Mucosa of descending colon (tissue), 3 donors: ENCODE measurements at regions not wholly inside any gene's neighbourhood (a gene's known extent, or its start where the extent isn't known, plus 50 kb on each side); places are given as distances from the start of the nearest gene placed in this dataset.

Experiments used
- ATAC-seq: fragments of 200-7000 bp; cut with Tn5 transposase; one replicate; pipeline ENCODE4 v1.9.1; 2020; ENCODE audit warnings: mild to moderate bottlenecking, moderate library complexity
- DNase-seq, 3 donors: peaks; one replicate each; pipeline ENCODE4 v3.0.0-alpha.2; 2020
- H3K36me3 ChIP-seq: fragments of 200-600 bp; one replicate; pipeline ENCODE4 v1.8.0; 2021; ENCODE audit warnings: low read depth, mild to moderate bottlenecking
- H3K4me1 ChIP-seq: fragments of 200-600 bp; one replicate; pipeline ENCODE4 v1.8.0; 2021; ENCODE audit warnings: low read depth, mild to moderate bottlenecking
- H3K4me3 ChIP-seq: fragments of 200-600 bp; one replicate; pipeline ENCODE4 v1.8.0; 2021; ENCODE audit warnings: mild to moderate bottlenecking
- H3K9me3 ChIP-seq: fragments of 200-600 bp; one replicate; pipeline ENCODE4 v1.8.0; 2021; ENCODE audit warnings: mild to moderate bottlenecking
- CTCF ChIP-seq: fragments of 200-600 bp; IDR thresholded peaks from one replicate; pipeline ENCODE4 v1.8.0; 2022; ENCODE audit warnings: antibody characterized with exemption, mild to moderate bottlenecking
- intact Hi-C, 2 donors: fragments of 100-400 bp; cut with DNase I in 1 of 2; cut with micrococcal nuclease in 1 of 2; formaldehyde crosslinking; loops; one replicate each; pipeline versions ENCODE4 v1.11.0 to v1.11.1; 2022; cut with DNase I, micrococcal nuclease
- donor health status: DM: no; HTN: no; CAD: no; lungs with moderate emphysema.
- donor health status: DM: no; HTN: no; CAD: no.
- donor health status: DM: no; HTN: yes; CAD: no.

- no peak for ATAC-seq
- no peak overlapping the region for H3K4me3 ChIP-seq
- peaks cover 32% of the 10 kb centered on the region for H3K9me3 ChIP-seq
- H3K36me3 ChIP-seq: no peaks in the 10 kb centered on the region
- intact Hi-C loops: no loop called here
- no peak for DNase-seq
- H3K4me1 ChIP-seq: no peaks in the 10 kb centered on the region
- TF ChIP-seq CTCF: no peak
These were observed 147.8 kb upstream of the AUTS2 start for GRCh38 chr7:69450456-69450855.

GRCh38 chr7:69451715-69452114 is 146.6 kb upstream of the AUTS2 start:
- no peaks in the 10 kb centered on the region for H3K4me1 ChIP-seq
- intact Hi-C loops: no loop called here
- no peak for TF ChIP-seq CTCF
- H3K36me3 ChIP-seq: no peaks in the 10 kb centered on the region
- ATAC-seq (no peak), DNase-seq (no peak)
- no peak overlapping the region for H3K4me3 ChIP-seq
- H3K9me3 ChIP-seq: peaks cover 29% of the 10 kb centered on the region

GRCh38 chr7:69452797-69453196 is 145.5 kb upstream of the AUTS2 start:
- TF ChIP-seq CTCF: no peak
- intact Hi-C loops: no loop called here
- DNase-seq: no peak
- ATAC-seq: no peak
- H3K36me3 ChIP-seq: no peaks in the 10 kb centered on the region
- no peak overlapping the region for H3K4me3 ChIP-seq
- peaks cover 21% of the 10 kb centered on the region for H3K9me3 ChIP-seq
- H3K4me1 ChIP-seq: no peaks in the 10 kb centered on the region

GRCh38 chr7:69457595-69458504 is 140.4 kb upstream of the AUTS2 start:
- H3K36me3 ChIP-seq: no peaks in the 10 kb centered on the region
- H3K4me1 ChIP-seq: no peaks in the 10 kb centered on the region
- H3K9me3 ChIP-seq: peaks cover 2% of the 10 kb centered on the region
- H3K4me3 ChIP-seq: no peak overlapping the region
- no peak for ATAC-seq
- intact Hi-C loops: no loop called here
- TF ChIP-seq CTCF: no peak
- no peak for DNase-seq

- no peak for TF ChIP-seq CTCF
- H3K36me3 ChIP-seq: no peaks in the 10 kb centered on the region
- peaks cover 16% of the 10 kb centered on the region for H3K9me3 ChIP-seq
- H3K4me3 ChIP-seq: no peak overlapping the region
- H3K4me1 ChIP-seq: no peaks in the 10 kb centered on the region
- no peak for DNase-seq
- no peak for ATAC-seq
- intact Hi-C loops: no loop called here
These were observed 134.2 kb upstream of the AUTS2 start for GRCh38 chr7:69464035-69464434.
